DMS114 treated with DMSO at 0.1 percent for 48 hours (cell line): ENCODE measurements at regions not wholly inside any gene's neighbourhood (a gene's known extent, or its start where the extent isn't known, plus 50 kb on each side); places are given as distances from the start of the nearest gene placed in this dataset.
"Not testable (repeated sequence)": the region's sequence is repeated elsewhere in the genome, so short reads cannot be mapped to it uniquely, and the experiment has no call there.

Source experiments
- DNase-seq: peaks from one replicate; lab custom pipeline; 2025; ENCODE audit not compliant: unreplicated experiment; lab: John Stamatoyannopoulos, UW

GRCh38 chr15:87681104-87681503, 575.4 kb downstream of the NTRK3 start:
- DNase-seq: no peak

GRCh38 chr15:87680208-87680607, 576.3 kb downstream of the NTRK3 start:
- no peak for DNase-seq

- no peak for DNase-seq
Observed at GRCh38 chr15:87675271-87675670, 581.3 kb downstream of the NTRK3 start.

GRCh38 chr15:87672309-87673288, 583.9 kb downstream of the NTRK3 start:
- peak; percentile 9 for DNase-seq

GRCh38 chr15:87671289-87671688, 585.2 kb downstream of the NTRK3 start:
- no peak for DNase-seq

- DNase-seq: no peak
Observed at GRCh38 chr15:87669846-87670245, 586.7 kb downstream of the NTRK3 start.

- DNase-seq: not testable (repeated sequence)
Observed at GRCh38 chr15:87668768-87669564, 587.6 kb downstream of the NTRK3 start.

- no peak for DNase-seq
Observed at GRCh38 chr15:87667643-87668042, 588.9 kb downstream of the NTRK3 start.

- DNase-seq: no peak
Observed at GRCh38 chr15:87662575-87662974, 594.0 kb downstream of the NTRK3 start.

GRCh38 chr15:87661454-87662355, 594.8 kb downstream of the NTRK3 start:
- DNase-seq: no peak

- DNase-seq: no peak
Observed at GRCh38 chr15:87660251-87661129, 596.0 kb downstream of the NTRK3 start.

- DNase-seq: no peak
Observed at GRCh38 chr15:87656372-87656771, 600.2 kb downstream of the NTRK3 start.

- DNase-seq: no peak
Observed at GRCh38 chr15:87653646-87654045, 602.9 kb downstream of the NTRK3 start.

GRCh38 chr15:87649175-87649574, 607.4 kb downstream of the NTRK3 start:
- DNase-seq: no peak

- no peak for DNase-seq
Observed at GRCh38 chr15:87648278-87648677, 608.3 kb downstream of the NTRK3 start.

- DNase-seq: no peak
Observed at GRCh38 chr15:87645723-87646122, 610.8 kb downstream of the NTRK3 start.

- DNase-seq: not testable (repeated sequence)
Observed at GRCh38 chr15:87642997-87643396, 613.5 kb downstream of the NTRK3 start.

GRCh38 chr15:87639305-87640011, 617.1 kb downstream of the NTRK3 start:
- DNase-seq: no peak

- no peak for DNase-seq
Observed at GRCh38 chr15:87638554-87639083, 617.9 kb downstream of the NTRK3 start.
